PC-9 (cell line): ENCODE measurements at regions not wholly inside any gene's neighbourhood (a gene's known extent, or its start where the extent isn't known, plus 50 kb on each side); places are given as distances from the start of the nearest gene placed in this dataset.
A peak's percentile ranks its signal among the peaks of the same experiment; 100 is the strongest.

Experiments
- BruUV-seq: library from RNA; stranded (reverse); fragments of 400-500 nt; replicated peaks from 2 replicates; lab custom pipeline; 2021; lab: Mats Ljungman, UMichigan
- CTCF ChIA-PET: fragments of 300-600 bp; sonication (Branson Sonifier 250); formaldehyde crosslinking; loops from one replicate; lab custom pipeline; 2022; ENCODE audit warnings: antibody characterized with exemption; lab: Charles Lee
- POLR2A ChIA-PET: fragments of 300-600 bp; sonication (Branson Sonifier 250); formaldehyde crosslinking; loops from one replicate; lab custom pipeline; 2022; ENCODE audit warnings: antibody characterized with exemption; ENCODE audit not compliant: unreplicated experiment; lab: Charles Lee
- DNase-seq, 2 experiments: peaks; one replicate each; pipeline versions ENCODE4 v3.0.0 to v3.0.0-alpha.2; 2015 to 2022; ENCODE audit warnings: mixed read lengths in 1 of 2
- H2AFZ ChIP-seq: fragments of 200-600 bp; sonication (generic); 2 replicates; pipeline ENCODE4 v1.8.1; 2017; ENCODE audit warnings: antibody characterized with exemption
- H3F3A ChIP-seq: fragments of 200-600 bp; sonication (generic); 2 replicates; pipeline ENCODE4 v1.8.1; 2017; ENCODE audit warnings: antibody characterized with exemption, mild to moderate bottlenecking, low read depth; ENCODE audit not compliant: insufficient read depth
- H3K27ac ChIP-seq: fragments of 200-600 bp; sonication (generic); 2 replicates; pipeline ENCODE4 v1.6.1; 2016; ENCODE audit warnings: mixed run types
- H3K27me3 ChIP-seq: fragments of 200-600 bp; sonication (generic); 2 replicates; pipeline ENCODE4 v1.6.1; 2016; ENCODE audit warnings: low read depth, mixed run types; ENCODE audit not compliant: insufficient read depth
- H3K36me3 ChIP-seq: fragments of 200-600 bp; sonication (generic); 2 replicates; pipeline ENCODE4 v1.6.1; 2016; ENCODE audit warnings: low read depth, mixed run types
- H3K4me1 ChIP-seq: fragments of 200-600 bp; sonication (generic); replicated peaks from 2 replicates; pipeline ENCODE4 v1.6.1; 2016; ENCODE audit warnings: mixed run types; ENCODE audit not compliant: insufficient read depth
- H3K4me2 ChIP-seq: fragments of 200-600 bp; sonication (generic); 2 replicates; pipeline ENCODE4 v1.6.1; 2017; ENCODE audit warnings: mixed run types
- H3K4me3 ChIP-seq: fragments of 200-600 bp; sonication (generic); 2 replicates; pipeline ENCODE4 v1.6.1; 2016; ENCODE audit warnings: mixed run types
- H3K79me2 ChIP-seq: fragments of 200-600 bp; sonication (generic); 2 replicates; pipeline ENCODE4 v1.6.1; 2017; ENCODE audit warnings: low read depth, mixed run types
- H3K9me2 ChIP-seq: fragments of 200-600 bp; sonication (generic); 2 replicates; pipeline ENCODE4 v1.8.1; 2017; ENCODE audit warnings: mild to moderate bottlenecking; ENCODE audit not compliant: insufficient read depth
- H3K9me3 ChIP-seq: fragments of 200-600 bp; sonication (generic); 2 replicates; pipeline ENCODE4 v1.8.1; 2016; ENCODE audit warnings: low read depth; ENCODE audit not compliant: insufficient read depth
- H4K20me1 ChIP-seq: fragments of 200-600 bp; sonication (generic); 2 replicates; pipeline ENCODE4 v1.8.1; 2017; ENCODE audit not compliant: insufficient read depth
- EZH2 ChIP-seq: fragments of 200-600 bp; sonication (generic); IDR thresholded peaks from 2 replicates; pipeline ENCODE4 v1.8.0; 2017; ENCODE audit warnings: antibody characterized with exemption, low read depth
- intact Hi-C: fragments of 100-400 bp; cut with micrococcal nuclease; formaldehyde crosslinking; loops from one replicate; pipeline ENCODE4 v1.10.0; 2022; ENCODE audit not compliant: unreplicated experiment
- TF ChIP-seq, protein P1 (sequence below): fragments of 200-600 bp; sonication (generic); conservative IDR thresholded peaks from 2 replicates; pipeline ENCODE4 v1.6.1; 2017; ENCODE audit warnings: mixed run types, antibody characterized with exemption, mild to moderate bottlenecking, moderate library complexity

DNA sequence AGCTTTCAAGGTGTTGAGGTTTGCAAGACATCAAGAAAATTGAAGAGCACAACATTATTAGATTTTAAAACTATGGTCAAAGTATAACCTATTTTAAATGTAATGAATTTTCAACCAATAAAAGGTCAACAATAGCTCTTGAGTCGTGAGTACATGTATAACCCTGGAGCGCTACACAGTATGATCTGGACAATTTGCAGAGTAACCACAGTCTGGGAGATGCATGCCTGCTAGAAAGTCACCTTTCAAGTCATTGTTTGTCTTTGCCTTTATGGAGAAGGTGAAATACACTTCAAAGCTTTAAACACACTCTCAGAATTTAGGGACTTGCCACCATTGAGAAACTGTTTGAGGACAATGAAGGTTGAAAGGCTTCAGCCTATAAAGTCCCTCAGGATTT is 112.6 kb upstream of the ALCAM start:
- H3K4me3 ChIP-seq, result no peak overlapping the region
- no peaks in the 10 kb centered on the region for H3K36me3 ChIP-seq
- H2AFZ ChIP-seq, result 0 out of 2 replicates have a peak overlapping the region, but pooled peaks have one; percentile 7
- no peak overlapping the region for H3K27ac ChIP-seq
- ChIA-PET POLR2A (no interaction called here), CTCF (interaction anchor here (0.6 kb wide), 1 partner anchor 234 kb away, joined by 3 read pairs; no protein-coding TSS in a partner anchor)
- H3K27me3 ChIP-seq, result no peaks in the 10 kb centered on the region
- H3K4me1 ChIP-seq, result no peaks in the 10 kb centered on the region
- H3K9me3 ChIP-seq, result no peaks in the 10 kb centered on the region
- no peaks in the 10 kb centered on the region for H4K20me1 ChIP-seq
- H3K9me2 ChIP-seq, result no peaks in the 10 kb centered on the region
- H3F3A ChIP-seq, result no peaks in the 10 kb centered on the region
- TF ChIP-seq EZH2, result no peak
- TF ChIP-seq, protein P1, sequence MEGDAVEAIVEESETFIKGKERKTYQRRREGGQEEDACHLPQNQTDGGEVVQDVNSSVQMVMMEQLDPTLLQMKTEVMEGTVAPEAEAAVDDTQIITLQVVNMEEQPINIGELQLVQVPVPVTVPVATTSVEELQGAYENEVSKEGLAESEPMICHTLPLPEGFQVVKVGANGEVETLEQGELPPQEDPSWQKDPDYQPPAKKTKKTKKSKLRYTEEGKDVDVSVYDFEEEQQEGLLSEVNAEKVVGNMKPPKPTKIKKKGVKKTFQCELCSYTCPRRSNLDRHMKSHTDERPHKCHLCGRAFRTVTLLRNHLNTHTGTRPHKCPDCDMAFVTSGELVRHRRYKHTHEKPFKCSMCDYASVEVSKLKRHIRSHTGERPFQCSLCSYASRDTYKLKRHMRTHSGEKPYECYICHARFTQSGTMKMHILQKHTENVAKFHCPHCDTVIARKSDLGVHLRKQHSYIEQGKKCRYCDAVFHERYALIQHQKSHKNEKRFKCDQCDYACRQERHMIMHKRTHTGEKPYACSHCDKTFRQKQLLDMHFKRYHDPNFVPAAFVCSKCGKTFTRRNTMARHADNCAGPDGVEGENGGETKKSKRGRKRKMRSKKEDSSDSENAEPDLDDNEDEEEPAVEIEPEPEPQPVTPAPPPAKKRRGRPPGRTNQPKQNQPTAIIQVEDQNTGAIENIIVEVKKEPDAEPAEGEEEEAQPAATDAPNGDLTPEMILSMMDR, result no peak
- no peak for DNase-seq
- no peaks in the 10 kb centered on the region for H3K79me2 ChIP-seq
- H3K4me2 ChIP-seq, result no peak overlapping the region
- intact Hi-C loops, result no loop called here
- no TSS peak for BruUV-seq

DNA sequence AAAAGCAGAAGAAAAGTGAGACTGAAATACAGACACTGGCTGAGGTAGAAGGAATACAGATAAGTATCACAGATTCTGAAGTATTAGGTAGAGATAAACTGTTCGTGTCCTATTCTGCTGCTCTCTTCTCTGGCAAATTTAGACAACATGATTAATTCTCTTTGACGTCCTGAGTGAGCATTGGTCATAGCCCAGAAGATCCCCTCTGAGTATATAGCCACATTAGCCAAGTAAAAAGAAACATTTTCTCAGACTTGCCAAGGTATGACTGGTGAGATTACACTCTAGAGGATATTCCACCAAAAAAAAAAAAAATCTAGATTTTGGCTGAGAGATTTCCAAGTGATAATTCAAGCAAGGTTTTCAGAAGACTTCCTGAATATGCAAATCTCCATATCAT is 111.4 kb upstream of the ALCAM start:
- Histone ChIP-seq H3K4me1 (no peaks in the 10 kb centered on the region), H3K79me2 (no peaks in the 10 kb centered on the region), H3F3A (no peaks in the 10 kb centered on the region), H2AFZ (no peak overlapping the region), H3K4me3 (no peak overlapping the region), H3K9me3 (no peaks in the 10 kb centered on the region; the same call in 1 of the 2 replicates), H3K27ac (no peak overlapping the region), H3K36me3 (no peaks in the 10 kb centered on the region), H3K4me2 (no peak overlapping the region), H4K20me1 (no peaks in the 10 kb centered on the region), H3K9me2 (no peaks in the 10 kb centered on the region), H3K27me3 (no peaks in the 10 kb centered on the region)
- intact Hi-C loops, result no loop called here
- TF ChIP-seq, protein P1, result no peak
- no peak for TF ChIP-seq EZH2
- no peak for DNase-seq
- no TSS peak for BruUV-seq
- CTCF ChIA-PET, result no interaction called here
- POLR2A ChIA-PET, result no interaction called here

DNA sequence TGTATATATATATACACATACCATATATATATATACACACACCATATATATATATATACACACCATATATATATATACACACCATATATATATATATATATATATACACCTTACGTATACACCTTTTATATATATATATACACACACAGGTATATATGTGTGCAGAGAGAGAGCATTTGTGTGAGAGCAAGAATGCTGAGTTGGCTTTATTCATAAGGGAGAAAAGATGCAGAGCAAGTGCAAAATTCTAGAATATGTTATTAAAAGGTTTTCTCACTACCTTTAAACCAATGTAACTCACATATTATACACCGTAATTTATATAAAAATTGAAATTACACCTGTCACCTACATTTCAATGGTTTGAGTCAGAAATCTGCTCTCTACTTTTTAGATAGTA is 107.2 kb upstream of the ALCAM start:
- intact Hi-C loops, result no loop called here
- TF ChIP-seq EZH2, result no peak
- TF ChIP-seq, protein P1, result no peak
- BruUV-seq, result no TSS peak

More for the DNA sequence above, 107.2 kb upstream of the ALCAM start:
- Histone ChIP-seq H3K9me3 (no peaks in the 10 kb centered on the region; the same call in 1 of the 2 replicates), H4K20me1 (no peaks in the 10 kb centered on the region), H3K79me2 (no peaks in the 10 kb centered on the region), H3F3A (no peaks in the 10 kb centered on the region; the same call in 1 of the 2 replicates), H3K27me3 (no peaks in the 10 kb centered on the region), H2AFZ (no peak overlapping the region), H3K36me3 (no peaks in the 10 kb centered on the region), H3K4me2 (no peak overlapping the region), H3K27ac (no peak overlapping the region), H3K9me2 (no peaks in the 10 kb centered on the region), H3K4me1 (no peaks in the 10 kb centered on the region), H3K4me3 (no peak overlapping the region)
- CTCF ChIA-PET, result no interaction called here
- POLR2A ChIA-PET, result no interaction called here
- no peak for DNase-seq
